ENCODE measurements at regions not wholly inside any gene's neighbourhood (a gene's known extent, or its start where the extent isn't known, plus 50 kb on each side); places are given as distances from the start of the nearest gene placed in this dataset.
"Not testable (repeated sequence)": the region's sequence is repeated elsewhere in the genome, so short reads cannot be mapped to it uniquely, and the experiment has no call there.

DNA sequence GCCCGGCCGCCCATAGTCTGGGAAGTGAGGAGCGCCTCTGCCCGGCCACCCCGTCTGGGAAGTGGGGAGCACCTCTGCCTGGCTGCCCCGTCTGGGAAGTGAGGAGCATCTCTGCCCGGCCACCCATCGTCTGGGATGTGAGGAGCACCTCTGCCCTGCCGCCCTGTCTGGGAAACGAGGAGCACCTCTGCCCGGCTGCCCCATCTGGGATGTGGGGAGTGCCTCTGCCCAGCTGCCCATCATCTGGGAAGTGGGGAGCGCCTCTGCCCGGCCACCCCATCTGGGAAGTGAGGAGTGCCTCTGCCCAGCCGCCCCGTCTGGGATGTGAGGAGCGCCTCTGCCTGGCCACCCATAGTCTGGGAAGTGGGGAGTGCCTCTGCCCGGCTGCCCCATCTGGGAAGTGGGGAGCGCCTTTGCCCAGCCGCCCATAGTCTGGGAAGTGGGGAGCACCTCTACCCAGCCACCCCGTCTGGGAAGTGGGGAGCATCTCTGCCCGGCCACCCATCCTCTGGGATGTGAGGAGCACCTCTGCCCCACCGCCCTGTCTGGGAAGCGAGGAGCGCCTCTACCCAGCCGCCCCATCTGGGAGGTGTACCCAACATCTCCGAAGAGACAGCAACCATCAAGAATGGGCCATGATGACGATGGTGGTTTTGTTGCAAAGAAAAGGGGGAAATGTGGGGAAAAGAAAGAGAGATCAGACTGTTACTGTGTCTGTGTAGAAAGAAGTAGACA is 92.5 kb upstream of the ZNF519 start:
- H3K4me3 Mint-ChIP-seq (ENCODE audit: unreplicated experiment); H3K27me3 Mint-ChIP-seq (ENCODE audit: unreplicated experiment); DNase-seq (ENCODE audit: extremely low spot score, unreplicated experiment); H3K36me3 Mint-ChIP-seq (ENCODE audit: unreplicated experiment); H3K4me1 Mint-ChIP-seq (ENCODE audit: unreplicated experiment); H3K27ac Mint-ChIP-seq (ENCODE audit: unreplicated experiment): not testable (repeated sequence)
- peaks cover 15% of the 10 kb centered on the region for H3K9me3 Mint-ChIP-seq (ENCODE audit: unreplicated experiment)

DNA sequence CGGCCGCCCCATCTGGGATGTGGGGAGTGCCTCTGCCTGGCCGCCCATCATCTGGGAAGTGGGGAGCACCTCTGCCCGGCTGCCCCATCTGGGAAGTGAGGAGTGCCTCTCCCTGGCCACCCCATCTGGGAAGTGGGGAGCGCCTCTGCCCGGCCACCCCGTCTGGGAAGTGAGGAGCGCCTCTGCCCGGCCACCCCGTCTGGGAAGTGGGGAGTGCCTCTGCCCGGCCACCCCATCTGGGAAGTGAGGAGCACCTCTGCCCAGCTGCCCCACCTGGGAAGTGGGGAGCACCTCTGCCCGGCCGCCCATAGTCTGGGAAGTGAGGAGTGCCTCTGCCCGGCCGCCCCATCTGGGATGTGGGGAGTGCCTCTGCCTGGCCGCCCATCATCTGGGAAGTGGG is 91.7 kb upstream of the ZNF519 start:
- H3K36me3 Mint-ChIP-seq (ENCODE audit: unreplicated experiment); H3K4me3 Mint-ChIP-seq (ENCODE audit: unreplicated experiment); DNase-seq (ENCODE audit: extremely low spot score, unreplicated experiment); H3K4me1 Mint-ChIP-seq (ENCODE audit: unreplicated experiment); H3K27ac Mint-ChIP-seq (ENCODE audit: unreplicated experiment); H3K27me3 Mint-ChIP-seq (ENCODE audit: unreplicated experiment): not testable (repeated sequence)
- peaks cover 15% of the 10 kb centered on the region for H3K9me3 Mint-ChIP-seq (ENCODE audit: unreplicated experiment)

DNA sequence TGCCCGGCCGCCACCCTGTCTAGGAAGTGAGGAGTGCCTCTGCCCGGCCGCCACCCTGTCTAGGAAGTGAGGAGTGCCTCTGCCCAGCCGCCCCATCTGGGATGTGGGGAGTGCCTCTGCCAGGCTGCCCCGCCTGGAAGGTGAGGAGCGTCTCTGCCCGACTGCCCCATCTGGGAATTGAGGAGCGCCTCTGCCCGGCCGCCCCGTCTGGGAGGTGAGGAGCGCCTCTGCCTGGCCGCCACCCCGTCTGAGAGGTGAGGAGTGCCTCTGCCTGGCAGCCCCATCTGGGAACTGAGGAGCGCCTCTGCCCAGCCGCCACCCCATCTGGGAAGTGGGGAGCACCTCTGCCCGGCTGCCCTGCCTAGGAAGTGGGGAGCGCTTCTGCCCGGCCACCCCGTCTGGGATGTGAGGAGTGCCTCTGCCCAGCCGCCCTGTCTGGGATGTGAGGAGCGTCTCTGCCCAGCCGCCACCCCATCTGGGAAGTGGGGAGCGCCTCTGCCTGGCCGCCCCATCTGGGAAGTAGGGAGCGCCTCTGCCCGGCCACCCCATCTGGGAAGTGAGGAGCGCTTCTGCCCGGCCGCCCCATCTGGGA is 91.1 kb upstream of the ZNF519 start:
- not testable (repeated sequence) for H3K36me3 Mint-ChIP-seq (ENCODE audit: unreplicated experiment); H3K27me3 Mint-ChIP-seq (ENCODE audit: unreplicated experiment); H3K4me3 Mint-ChIP-seq (ENCODE audit: unreplicated experiment); DNase-seq (ENCODE audit: extremely low spot score, unreplicated experiment); H3K27ac Mint-ChIP-seq (ENCODE audit: unreplicated experiment); H3K4me1 Mint-ChIP-seq (ENCODE audit: unreplicated experiment)
- peaks cover 15% of the 10 kb centered on the region for H3K9me3 Mint-ChIP-seq (ENCODE audit: unreplicated experiment)

DNA sequence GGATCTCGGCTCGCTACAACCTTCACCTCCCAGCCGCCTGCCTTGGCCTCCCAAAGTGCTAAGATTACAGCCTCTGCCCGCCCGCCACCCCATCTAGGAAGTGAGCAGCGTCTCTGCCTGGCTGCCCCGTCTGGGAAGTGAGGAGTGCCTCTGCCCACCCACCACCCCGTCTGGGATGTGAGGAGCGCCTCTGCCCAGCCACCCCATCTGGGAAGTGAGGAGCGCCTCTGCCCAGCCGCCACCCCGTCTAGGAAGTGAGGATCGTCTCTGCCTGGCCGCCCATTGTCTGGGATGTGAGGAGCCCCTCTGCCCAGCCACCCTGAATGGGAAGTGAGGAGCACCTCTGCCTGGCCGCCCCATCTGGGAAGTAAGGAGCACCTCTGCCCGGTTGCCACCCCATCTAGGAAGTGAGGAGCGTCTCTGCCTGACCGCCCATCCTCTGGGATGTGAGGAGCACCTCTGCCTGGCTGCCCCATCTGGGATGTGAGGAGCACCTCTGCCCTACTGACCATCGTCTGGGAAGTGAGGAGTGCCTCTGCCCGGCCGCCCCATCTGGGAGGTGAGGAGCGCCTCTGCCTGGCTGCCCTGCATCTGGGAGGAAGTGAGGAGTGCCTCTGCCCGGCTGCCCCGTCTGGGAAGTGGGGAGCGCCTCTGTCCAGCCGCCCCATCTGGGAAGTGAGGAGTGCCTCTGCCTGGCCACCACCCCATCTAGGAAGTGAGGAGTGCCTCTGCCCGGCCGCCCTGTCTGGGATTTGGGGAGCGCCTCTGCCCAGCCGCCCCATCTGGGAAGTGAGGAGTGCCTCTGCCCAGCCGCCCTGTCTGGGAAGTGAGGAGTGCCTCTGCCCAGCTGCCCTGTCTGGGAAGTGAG is 90.4 kb upstream of the ZNF519 start:
- H3K4me3 Mint-ChIP-seq (ENCODE audit: unreplicated experiment); DNase-seq (ENCODE audit: extremely low spot score, unreplicated experiment); H3K36me3 Mint-ChIP-seq (ENCODE audit: unreplicated experiment); H3K27ac Mint-ChIP-seq (ENCODE audit: unreplicated experiment); H3K27me3 Mint-ChIP-seq (ENCODE audit: unreplicated experiment); H3K4me1 Mint-ChIP-seq (ENCODE audit: unreplicated experiment): not testable (repeated sequence)
- H3K9me3 Mint-ChIP-seq (ENCODE audit: unreplicated experiment): peaks cover 15% of the 10 kb centered on the region

DNA sequence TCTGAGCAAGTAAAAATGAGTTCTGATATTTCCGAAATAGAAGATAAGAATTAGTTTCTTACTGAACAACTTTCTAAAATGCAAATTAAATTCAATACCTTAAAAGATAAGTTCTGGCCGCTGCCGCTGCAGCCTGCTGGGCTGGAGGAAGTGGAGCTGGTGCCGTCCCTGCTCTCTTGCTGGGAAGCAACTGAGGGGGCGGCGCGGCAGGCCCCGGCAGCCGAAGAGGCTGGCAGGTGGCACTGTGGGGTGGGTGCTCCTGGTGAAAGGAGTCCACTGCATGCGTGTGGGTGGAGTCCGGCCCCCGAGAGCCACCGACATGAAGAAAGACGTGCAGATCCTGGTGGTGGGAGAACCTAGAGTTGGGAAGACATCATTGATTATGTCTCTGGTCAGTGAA is 89.5 kb upstream of the ZNF519 start:
- Mint-ChIP-seq H3K27me3 (ENCODE audit: unreplicated experiment) (no peaks in the 10 kb centered on the region), H3K4me3 (ENCODE audit: unreplicated experiment) (no peak overlapping the region), H3K4me1 (ENCODE audit: unreplicated experiment) (no peaks in the 10 kb centered on the region), H3K9me3 (ENCODE audit: unreplicated experiment) (peaks cover 15% of the 10 kb centered on the region), H3K36me3 (ENCODE audit: unreplicated experiment) (no peaks in the 10 kb centered on the region), H3K27ac (ENCODE audit: unreplicated experiment) (no peak overlapping the region)
- no peak for DNase-seq (ENCODE audit: extremely low spot score, unreplicated experiment)
- TF ChIP-seq, protein P1, sequence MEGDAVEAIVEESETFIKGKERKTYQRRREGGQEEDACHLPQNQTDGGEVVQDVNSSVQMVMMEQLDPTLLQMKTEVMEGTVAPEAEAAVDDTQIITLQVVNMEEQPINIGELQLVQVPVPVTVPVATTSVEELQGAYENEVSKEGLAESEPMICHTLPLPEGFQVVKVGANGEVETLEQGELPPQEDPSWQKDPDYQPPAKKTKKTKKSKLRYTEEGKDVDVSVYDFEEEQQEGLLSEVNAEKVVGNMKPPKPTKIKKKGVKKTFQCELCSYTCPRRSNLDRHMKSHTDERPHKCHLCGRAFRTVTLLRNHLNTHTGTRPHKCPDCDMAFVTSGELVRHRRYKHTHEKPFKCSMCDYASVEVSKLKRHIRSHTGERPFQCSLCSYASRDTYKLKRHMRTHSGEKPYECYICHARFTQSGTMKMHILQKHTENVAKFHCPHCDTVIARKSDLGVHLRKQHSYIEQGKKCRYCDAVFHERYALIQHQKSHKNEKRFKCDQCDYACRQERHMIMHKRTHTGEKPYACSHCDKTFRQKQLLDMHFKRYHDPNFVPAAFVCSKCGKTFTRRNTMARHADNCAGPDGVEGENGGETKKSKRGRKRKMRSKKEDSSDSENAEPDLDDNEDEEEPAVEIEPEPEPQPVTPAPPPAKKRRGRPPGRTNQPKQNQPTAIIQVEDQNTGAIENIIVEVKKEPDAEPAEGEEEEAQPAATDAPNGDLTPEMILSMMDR (IDR thresholded peaks at IDR 0.05): no peak

DNA sequence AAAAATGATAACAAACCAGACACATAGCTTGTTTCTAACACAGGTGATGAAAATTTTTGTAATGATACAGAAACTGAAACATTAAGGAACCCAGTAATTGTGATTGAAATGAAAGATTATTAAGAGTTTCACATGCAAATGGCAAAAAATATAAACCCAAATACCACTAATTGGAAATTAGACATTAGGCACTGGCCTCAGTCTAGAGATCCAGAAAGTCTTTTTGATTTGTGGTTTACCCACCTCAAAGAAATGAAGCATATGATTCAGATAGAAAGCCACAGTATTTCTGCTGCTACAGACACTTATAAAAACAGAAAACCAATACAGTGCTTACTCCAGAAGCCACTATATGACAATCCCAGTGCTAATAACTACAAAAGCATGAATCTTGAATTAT is 83.7 kb upstream of the ZNF519 start:
- H3K36me3 Mint-ChIP-seq (ENCODE audit: unreplicated experiment); DNase-seq (ENCODE audit: extremely low spot score, unreplicated experiment); H3K4me3 Mint-ChIP-seq (ENCODE audit: unreplicated experiment); H3K27me3 Mint-ChIP-seq (ENCODE audit: unreplicated experiment); H3K4me1 Mint-ChIP-seq (ENCODE audit: unreplicated experiment); H3K27ac Mint-ChIP-seq (ENCODE audit: unreplicated experiment): not testable (repeated sequence)
- peaks cover 16% of the 10 kb centered on the region for H3K9me3 Mint-ChIP-seq (ENCODE audit: unreplicated experiment)

DNA sequence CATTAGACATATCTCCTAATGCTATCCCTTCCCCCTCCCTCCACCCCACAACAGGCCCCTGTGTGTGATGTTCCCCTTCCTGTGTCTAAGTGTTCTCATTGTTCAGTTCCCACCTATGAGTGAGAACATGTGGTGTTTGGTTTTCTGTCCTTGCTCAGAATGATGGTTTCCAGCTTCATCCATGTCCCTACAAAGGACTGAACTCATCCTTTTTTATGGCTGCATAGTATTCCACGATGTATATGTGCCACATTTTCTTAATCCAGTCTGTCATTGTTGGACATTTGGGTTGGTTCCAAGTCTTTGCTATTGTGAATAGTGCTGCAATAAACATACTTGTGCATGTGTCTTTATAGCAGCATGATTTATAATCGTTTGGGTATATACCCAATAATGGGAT is 71.2 kb upstream of the ZNF519 start:
- H3K27ac Mint-ChIP-seq (ENCODE audit: unreplicated experiment); H3K4me3 Mint-ChIP-seq (ENCODE audit: unreplicated experiment); H3K4me1 Mint-ChIP-seq (ENCODE audit: unreplicated experiment); H3K27me3 Mint-ChIP-seq (ENCODE audit: unreplicated experiment); DNase-seq (ENCODE audit: extremely low spot score, unreplicated experiment); H3K36me3 Mint-ChIP-seq (ENCODE audit: unreplicated experiment): not testable (repeated sequence)
- peaks cover 25% of the 10 kb centered on the region for H3K9me3 Mint-ChIP-seq (ENCODE audit: unreplicated experiment)

DNA sequence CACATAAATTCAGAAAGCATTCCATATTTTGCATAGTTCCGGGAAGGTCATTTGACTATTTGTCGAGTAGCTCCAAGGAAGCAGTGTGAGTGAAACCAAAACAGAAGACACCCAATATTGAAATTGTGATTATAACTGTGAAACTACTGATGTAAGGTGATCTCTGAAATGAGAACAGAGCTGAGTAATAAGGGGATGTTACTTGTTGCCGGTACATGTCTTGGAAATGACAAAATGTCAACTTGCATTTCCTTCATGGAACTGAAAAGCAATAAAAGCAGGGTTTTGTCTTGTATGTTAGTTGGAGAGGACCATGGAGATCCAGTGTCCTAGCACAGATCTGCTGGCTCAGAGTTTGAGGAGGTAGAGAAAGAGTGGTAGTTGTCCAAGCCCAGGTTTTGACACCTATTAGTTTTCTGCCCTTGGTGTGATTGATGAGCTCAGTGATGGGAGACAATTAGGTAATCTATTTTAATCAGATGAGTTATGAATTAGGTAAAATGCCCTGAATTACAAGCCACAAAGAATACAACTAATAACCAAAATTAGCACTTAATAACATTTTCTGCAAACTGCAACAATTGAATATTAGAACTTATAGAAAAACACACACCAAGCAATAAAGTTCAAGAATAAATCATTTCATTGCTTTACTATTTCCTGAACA is 58.7 kb upstream of the ZNF519 start:
- not testable (repeated sequence) for H3K36me3 Mint-ChIP-seq (ENCODE audit: unreplicated experiment); DNase-seq (ENCODE audit: extremely low spot score, unreplicated experiment); H3K27me3 Mint-ChIP-seq (ENCODE audit: unreplicated experiment); H3K4me1 Mint-ChIP-seq (ENCODE audit: unreplicated experiment); H3K9me3 Mint-ChIP-seq (ENCODE audit: unreplicated experiment); H3K27ac Mint-ChIP-seq (ENCODE audit: unreplicated experiment); H3K4me3 Mint-ChIP-seq (ENCODE audit: unreplicated experiment)

Data from osteocyte (in vitro differentiated cells).